GM21390 (cell line): ENCODE measurements at regions not wholly inside any gene's neighbourhood (a gene's known extent, or its start where the extent isn't known, plus 50 kb on each side); places are given as distances from the start of the nearest gene placed in this dataset.

Experiments
- ATAC-seq: cut with Tn5 transposase; IDR thresholded peaks from one replicate; pipeline ENCODE4 v1.9.1; 2021; ENCODE audit not compliant: unreplicated experiment

DNA sequence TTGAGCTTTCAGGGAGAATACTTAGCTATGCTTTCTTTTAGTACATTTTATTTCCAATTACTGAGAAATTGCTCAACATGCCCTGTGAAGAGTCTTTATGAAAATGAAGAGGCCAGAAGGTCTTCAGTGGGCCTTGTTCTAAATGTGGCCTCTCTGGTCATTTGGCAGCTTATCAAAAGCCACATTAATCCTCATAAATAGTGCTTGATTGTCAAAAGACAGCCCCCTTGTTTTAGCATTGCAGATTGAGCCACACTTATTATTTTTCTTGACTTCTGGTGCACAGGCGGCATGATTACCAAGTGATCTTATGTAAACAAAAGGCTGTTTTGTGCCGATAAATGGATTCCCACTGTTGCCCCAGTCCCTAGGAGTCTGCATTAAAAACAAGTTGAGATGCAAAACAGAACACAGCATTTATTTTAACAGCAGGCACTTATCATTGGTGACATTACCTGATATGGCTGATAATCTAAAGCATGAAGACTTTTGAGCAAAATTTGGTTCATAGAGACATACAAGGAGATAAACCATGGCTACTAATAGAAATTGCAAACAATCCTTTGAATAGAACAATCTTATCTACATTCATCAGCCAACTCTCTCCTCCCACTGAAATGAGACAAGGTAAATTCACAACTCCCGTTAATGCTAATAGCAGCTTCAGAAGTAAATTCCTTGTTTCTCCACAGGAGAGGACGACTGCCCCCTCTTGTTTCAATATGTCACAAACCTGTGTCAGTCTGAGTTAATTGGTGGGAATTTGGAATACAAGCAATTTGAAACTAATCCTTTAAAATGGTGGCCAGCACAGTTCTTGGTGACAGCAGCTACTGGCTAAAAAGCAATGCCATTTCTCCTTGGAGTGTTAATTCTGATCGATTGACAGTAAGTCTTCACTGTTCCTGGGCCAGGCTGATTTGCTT, 194.3 kb downstream of the NSUN3 start:
- no peak for ATAC-seq

GRCh38 chr3:94258851-94259250, 196.0 kb downstream of the NSUN3 start:
- no peak for ATAC-seq

DNA sequence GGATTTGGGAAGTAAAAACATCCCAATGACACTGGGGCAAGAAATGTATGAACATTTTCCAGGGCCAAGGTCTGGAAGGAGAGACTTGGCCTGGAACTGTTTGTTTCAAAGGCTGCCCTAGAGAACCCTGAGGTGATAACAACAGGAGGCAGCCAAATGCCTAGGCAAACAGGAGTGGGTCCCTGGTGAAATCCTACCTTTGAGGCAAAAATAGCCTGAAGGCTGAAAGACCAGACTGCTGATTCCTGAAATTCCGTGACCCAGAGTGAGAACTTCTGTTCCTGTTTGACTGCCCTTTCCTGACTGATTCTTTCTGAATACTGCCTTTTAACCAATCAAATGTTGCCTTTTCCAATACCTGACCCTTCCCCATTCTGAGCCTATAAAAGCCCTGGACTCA, 196.4 kb downstream of the NSUN3 start:
- ATAC-seq = no peak

GRCh38 chr3:94269763-94270162, 206.9 kb downstream of the NSUN3 start:
- no peak for ATAC-seq

DNA sequence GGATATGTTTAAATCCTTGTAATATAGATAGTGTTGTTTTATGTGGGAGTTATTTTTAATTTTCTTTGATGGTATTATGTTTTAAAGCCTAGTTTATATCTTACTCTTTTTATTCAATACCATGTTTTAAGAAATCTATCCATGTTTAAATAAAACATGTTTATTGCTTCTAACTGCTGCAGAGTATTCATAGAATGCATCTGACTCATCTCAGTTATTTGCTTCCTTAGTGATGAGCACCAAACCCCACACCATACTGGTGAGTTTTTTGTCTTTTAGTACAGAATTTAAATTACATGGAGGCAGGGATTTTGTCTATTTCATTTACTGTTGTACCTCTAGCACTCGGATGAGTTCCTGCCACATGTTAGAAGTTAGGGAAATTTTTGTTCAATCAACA, 209.2 kb downstream of the NSUN3 start:
- ATAC-seq = no peak

- ATAC-seq = no peak
Measured at GRCh38 chr3:94280958-94281357, 218.1 kb downstream of the NSUN3 start.

GRCh38 chr3:94285872-94286271, 223.0 kb downstream of the NSUN3 start:
- ATAC-seq = no peak

DNA sequence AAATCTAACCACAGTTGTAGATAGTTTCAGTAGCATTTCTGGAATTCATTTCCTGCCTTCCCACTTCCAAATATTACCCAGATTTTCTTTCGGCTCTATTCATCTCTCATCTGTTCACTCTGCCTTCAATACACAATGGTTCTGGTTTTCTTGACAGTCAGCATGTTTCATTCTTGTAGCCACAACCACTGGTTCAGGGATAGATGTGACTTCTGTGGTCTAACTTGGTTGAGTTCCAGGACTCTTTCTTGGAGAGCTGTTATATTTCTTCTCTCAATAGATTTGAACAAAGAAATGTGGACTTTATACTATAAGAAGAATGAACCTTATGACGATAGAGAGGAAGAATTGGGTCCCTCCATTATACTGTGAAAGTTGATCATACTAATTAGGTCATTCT, 228.8 kb downstream of the NSUN3 start:
- no peak for ATAC-seq

DNA sequence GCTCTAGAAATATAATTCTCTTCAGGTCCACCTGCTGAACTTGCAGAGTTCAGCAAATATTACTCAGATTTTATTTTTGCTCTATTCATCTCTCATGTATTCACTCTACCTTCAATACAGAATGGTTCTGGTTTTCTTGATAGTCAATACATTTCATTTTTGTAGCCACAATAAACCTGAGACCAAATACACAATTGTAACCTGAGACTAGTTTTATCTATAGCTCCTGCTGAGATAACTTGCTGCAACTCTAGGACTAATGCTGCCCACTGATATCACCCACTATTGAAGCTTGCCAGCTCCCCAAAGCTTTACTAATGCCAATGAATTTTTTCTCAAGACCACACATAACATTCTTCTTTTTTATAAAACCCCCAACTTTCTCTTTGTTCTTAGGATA, 229.3 kb downstream of the NSUN3 start:
- ATAC-seq = no peak

DNA sequence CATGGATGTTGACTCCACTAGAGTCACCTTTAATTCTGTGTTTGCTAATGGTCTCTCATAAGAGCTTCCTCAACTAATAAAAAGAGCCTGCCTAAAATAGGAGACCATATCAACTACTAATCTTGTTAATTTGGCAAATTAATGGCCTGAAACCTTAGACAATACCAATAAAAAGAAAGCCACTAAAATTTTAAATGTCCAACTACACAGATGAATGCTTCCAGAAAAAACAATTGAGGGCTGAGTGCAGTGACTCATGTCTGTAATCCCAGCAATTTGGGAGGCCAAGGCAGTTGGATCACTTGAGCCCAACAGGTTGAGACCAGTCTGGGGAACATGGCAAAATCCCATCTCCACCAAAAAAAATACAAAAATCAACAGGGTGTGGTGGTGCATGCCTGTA, 230.9 kb downstream of the NSUN3 start:
- ATAC-seq = no peak

GRCh38 chr3:94294806-94295205, 231.9 kb downstream of the NSUN3 start:
- ATAC-seq = no peak

- ATAC-seq = no peak
Measured at GRCh38 chr3:94299716-94300115, 236.9 kb downstream of the NSUN3 start.

DNA sequence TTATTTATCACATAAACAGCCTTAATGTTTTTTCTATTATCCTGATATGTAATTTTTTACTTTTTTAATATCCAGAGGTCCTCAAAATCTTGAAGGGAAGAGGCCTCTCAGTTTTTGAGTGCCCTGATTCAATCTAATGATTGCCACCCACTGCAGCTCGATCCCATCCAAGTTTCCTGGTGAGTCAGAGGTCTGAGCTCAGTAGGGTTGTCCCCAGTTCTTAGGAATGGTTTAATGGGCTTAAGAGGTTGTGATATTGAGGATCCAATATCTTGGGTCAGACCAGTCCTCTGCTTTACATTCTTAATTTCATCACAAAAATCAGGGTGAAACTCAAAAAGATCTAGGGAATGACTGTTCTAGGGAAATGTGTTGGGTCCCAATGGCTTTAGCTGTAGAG, 238.5 kb downstream of the NSUN3 start:
- ATAC-seq = no peak

GRCh38 chr3:94303266-94303665, 240.4 kb downstream of the NSUN3 start:
- ATAC-seq = no peak

- ATAC-seq = no peak
Measured at GRCh38 chr3:94303897-94304296, 241.0 kb downstream of the NSUN3 start.

DNA sequence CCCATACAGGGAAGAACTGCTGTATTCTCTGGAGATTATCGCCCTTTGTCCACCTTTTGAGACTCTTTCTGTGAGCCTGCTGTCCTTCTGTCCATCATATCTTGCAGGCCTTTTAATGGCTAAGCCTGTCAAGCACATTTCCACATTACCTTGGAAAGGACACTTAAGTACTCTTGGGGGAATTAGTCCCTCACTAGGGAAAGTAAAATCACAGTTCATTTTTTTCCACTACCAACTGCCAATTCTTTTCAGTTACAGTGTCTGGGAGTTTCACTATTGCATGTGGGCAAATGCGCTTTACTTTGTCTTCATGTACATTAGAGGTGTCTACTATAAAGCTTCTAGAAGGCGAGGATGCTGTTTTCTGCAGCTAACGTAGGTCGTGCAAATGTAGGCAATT, 242.1 kb downstream of the NSUN3 start:
- no peak for ATAC-seq

- no peak for ATAC-seq
Measured at GRCh38 chr3:94305835-94306611, 243.2 kb downstream of the NSUN3 start.

- ATAC-seq = no peak
Measured at GRCh38 chr3:94307588-94307987, 244.7 kb downstream of the NSUN3 start.

GRCh38 chr3:94308767-94309166, 245.9 kb downstream of the NSUN3 start:
- no peak for ATAC-seq

- no peak for ATAC-seq
Measured at GRCh38 chr3:94310341-94311135, 247.7 kb downstream of the NSUN3 start.

DNA sequence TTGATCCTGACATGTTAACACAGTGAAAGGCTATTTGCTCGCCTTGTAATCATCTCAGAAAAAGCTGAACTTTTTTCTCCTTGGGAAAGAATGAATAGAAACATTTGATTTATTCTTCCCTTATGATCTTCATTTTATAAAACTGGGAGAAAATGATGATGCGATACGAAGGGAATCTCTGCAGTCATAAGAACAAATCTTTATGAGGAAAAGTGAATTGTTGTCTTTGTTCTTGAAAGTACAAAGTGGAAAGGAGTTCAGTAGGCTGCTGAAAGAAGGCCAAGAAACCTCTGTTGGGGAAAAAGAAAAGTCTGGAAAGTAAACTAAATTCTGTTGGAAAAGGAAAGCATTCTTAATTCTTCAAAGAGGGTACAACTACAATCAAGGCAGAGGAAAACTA, 248.8 kb downstream of the NSUN3 start:
- no peak for ATAC-seq
